ENCODE measurements at regions not wholly inside any gene's neighbourhood (a gene's known extent, or its start where the extent isn't known, plus 50 kb on each side); places are given as distances from the start of the nearest gene placed in this dataset.

GRCh38 chr9:26605367-26605766, 287.2 kb downstream of the CAAP1 start:
- TF ChIP-seq CTCF (conservative IDR thresholded peaks at IDR 0.05; ENCODE audit: low read length) (no peak), EZH2phosphoT487 (IDR thresholded peaks at IDR 0.05; ENCODE audit: borderline replicate concordance, low read depth, low read length) (no peak)

Data from OCI-LY7 (cell line).